ENCODE measurements at regions not wholly inside any gene's neighbourhood (a gene's known extent, or its start where the extent isn't known, plus 50 kb on each side); places are given as distances from the start of the nearest gene placed in this dataset.

DNA sequence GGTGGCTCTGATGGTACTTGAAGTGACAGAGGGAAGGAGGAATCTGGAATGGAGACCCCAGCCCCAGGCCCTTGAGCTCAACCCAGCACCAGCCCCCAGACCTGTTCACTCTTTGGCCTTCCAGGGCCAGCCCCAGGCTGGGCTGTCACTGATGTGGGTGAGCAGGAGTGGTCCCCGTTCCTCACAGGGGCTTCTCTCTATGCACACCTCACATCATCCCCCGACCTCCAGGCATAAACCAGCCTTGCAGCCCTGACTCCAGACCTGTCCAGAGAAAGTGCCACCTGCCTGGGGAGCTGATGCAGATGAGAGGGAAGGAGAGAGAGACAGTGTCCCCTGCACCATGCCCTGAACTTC, 182.6 kb upstream of the SDK2 start:
- Histone ChIP-seq H3K27ac (no peak overlapping the region), H3K4me1 (no peaks in the 10 kb centered on the region), H3K9me3 (no peaks in the 10 kb centered on the region), H3K27me3 (peaks cover 54% of the 10 kb centered on the region), H3K4me3 (no peak overlapping the region), H3K36me3 (no peaks in the 10 kb centered on the region)
- no CpG with 5 or more reads among the region's 2 CpGs for WGBS, 2 donors (ENCODE audit: low coverage in 1 of 2)
- ATAC-seq = no peak
- TF ChIP-seq, protein P1, sequence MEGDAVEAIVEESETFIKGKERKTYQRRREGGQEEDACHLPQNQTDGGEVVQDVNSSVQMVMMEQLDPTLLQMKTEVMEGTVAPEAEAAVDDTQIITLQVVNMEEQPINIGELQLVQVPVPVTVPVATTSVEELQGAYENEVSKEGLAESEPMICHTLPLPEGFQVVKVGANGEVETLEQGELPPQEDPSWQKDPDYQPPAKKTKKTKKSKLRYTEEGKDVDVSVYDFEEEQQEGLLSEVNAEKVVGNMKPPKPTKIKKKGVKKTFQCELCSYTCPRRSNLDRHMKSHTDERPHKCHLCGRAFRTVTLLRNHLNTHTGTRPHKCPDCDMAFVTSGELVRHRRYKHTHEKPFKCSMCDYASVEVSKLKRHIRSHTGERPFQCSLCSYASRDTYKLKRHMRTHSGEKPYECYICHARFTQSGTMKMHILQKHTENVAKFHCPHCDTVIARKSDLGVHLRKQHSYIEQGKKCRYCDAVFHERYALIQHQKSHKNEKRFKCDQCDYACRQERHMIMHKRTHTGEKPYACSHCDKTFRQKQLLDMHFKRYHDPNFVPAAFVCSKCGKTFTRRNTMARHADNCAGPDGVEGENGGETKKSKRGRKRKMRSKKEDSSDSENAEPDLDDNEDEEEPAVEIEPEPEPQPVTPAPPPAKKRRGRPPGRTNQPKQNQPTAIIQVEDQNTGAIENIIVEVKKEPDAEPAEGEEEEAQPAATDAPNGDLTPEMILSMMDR (IDR thresholded peaks at IDR 0.05) = no peak
- no peak for TF ChIP-seq POLR2AphosphoS5 (IDR thresholded peaks at IDR 0.05)
- TF ChIP-seq EP300 (IDR thresholded peaks at IDR 0.05) = no peak
- no peak for TF ChIP-seq POLR2A (IDR thresholded peaks at IDR 0.05)

GRCh38 chr17:73827627-73828291, 183.5 kb upstream of the SDK2 start:
- TF ChIP-seq POLR2AphosphoS5 (IDR thresholded peaks at IDR 0.05) = no peak
- no peak for TF ChIP-seq POLR2A (IDR thresholded peaks at IDR 0.05)
- TF ChIP-seq, protein P1 (IDR thresholded peaks at IDR 0.05) = no peak
- Histone ChIP-seq H3K4me1 (no peaks in the 10 kb centered on the region), H3K9me3 (no peaks in the 10 kb centered on the region), H3K27me3 (peaks cover 52% of the 10 kb centered on the region), H3K4me3 (no peak overlapping the region), H3K27ac (no peak overlapping the region), H3K36me3 (no peaks in the 10 kb centered on the region)
- ATAC-seq = no peak
- 40 to 62% methylated on average over 13 to 17 of the region's 19 CpGs for WGBS, 2 donors (ENCODE audit: low coverage in 1 of 2)

DNA sequence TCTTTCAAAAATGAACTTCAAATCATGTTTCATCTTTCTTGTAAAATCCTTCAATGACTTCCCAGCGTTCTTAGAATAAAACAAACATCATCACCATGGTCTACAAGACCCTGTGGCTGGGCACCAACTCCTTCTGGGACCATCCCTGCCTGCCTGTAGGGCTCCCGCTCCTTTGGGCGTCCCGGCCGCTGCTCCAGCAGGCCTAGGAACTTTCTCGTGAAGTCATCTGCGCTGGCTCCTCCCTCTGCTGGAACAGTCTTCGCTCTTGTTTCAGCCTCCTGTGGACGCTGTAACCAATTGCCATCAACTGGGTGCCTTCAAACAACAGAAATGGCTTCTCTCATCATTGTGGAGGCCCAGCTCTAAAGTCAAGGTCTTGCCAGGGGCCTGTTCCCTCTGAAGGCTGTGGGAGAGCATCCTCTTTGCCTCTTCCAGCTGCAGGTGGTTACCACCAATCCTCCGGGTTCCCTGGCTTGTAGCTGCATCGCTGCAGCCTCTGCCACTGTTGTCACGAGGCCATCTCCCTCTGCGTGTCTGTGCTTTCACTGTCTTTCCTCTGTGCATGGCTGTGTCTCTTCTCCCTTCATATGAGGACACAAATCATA, 185.5 kb upstream of the SDK2 start:
- H3K27ac ChIP-seq = no peak overlapping the region
- no peak for ATAC-seq
- H3K36me3 ChIP-seq = no peaks in the 10 kb centered on the region
- WGBS, 2 donors (ENCODE audit: low coverage in 1 of 2) = 79 to 98% methylated on average over 5 to 12 of the region's 13 CpGs
- no peaks in the 10 kb centered on the region for H3K9me3 ChIP-seq
- H3K4me3 ChIP-seq = no peak overlapping the region
- H3K4me1 ChIP-seq = no peaks in the 10 kb centered on the region
- peaks cover 54% of the 10 kb centered on the region for H3K27me3 ChIP-seq
- TF ChIP-seq, protein P1 (IDR thresholded peaks at IDR 0.05) = no peak
- TF ChIP-seq POLR2A (IDR thresholded peaks at IDR 0.05) = no peak

DNA sequence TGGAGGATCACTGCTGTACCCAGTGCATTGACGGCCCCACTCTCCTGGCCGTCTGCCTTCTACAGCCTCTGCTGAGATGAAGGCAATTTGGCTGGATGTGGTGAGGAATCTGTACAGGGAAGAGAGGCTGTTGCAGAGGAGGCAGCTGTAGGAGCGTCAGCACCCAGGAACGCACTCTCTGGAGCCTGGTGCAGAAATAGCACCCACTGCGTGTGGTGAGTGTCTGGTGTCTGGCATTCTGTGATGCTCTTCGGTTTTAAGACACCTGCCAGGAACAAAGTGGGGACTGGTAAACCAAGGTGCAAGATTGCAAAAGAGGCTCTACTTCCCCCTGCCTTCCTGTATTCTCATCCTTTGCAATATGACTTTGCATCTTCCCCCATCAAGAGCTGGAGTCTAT, 187.5 kb upstream of the SDK2 start:
- Histone ChIP-seq H3K27ac (no peak overlapping the region), H3K4me3 (no peak overlapping the region), H3K36me3 (no peaks in the 10 kb centered on the region), H3K9me3 (no peaks in the 10 kb centered on the region), H3K4me1 (no peaks in the 10 kb centered on the region), H3K27me3 (peaks cover 55% of the 10 kb centered on the region)
- TF ChIP-seq, protein P1 (IDR thresholded peaks at IDR 0.05) = no peak
- TF ChIP-seq POLR2AphosphoS5 (IDR thresholded peaks at IDR 0.05) (no peak), EP300 (IDR thresholded peaks at IDR 0.05) (no peak), POLR2A (IDR thresholded peaks at IDR 0.05) (no peak)
- WGBS, 2 donors (ENCODE audit: low coverage in 1 of 2) = 53 to 82% methylated on average over 2 to 4 of the region's 6 CpGs
- no peak for ATAC-seq

DNA sequence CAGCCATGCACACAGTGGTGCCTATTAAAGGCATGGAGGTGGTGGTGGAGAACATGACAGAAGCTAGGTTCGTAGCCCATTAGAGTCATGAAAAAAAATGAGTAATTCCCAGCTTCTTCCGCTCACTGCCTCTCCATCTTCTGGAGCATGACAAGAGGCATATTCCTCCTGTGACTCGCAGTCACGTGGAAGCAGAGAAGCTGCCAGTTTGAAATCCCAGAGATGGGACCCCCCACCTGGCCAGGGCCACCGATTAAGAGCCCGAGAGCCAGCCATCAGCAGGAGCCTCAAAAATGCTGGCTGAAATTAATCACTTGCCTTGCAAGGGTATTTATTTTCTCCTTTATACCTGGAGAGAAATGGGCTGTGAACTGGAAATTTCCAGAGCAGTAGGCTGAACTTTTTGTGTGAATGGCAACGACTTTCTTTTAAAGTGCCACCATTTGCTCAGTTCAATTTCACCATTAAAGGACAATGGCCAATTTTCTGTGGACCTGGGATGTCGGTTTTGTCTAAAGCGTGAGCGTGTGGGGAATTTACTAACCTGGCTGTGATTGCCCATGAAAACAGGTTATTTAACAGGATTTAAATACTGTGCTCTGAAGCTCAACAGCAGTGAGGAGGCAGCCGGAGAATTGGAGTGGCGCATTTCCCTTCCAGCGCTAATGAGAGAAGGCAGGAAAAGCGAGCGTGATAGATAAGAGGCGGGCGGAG, 189.7 kb upstream of the SDK2 start:
- ATAC-seq = no peak
- no peak overlapping the region for H3K27ac ChIP-seq
- H3K36me3 ChIP-seq = no peaks in the 10 kb centered on the region
- no peak for TF ChIP-seq EP300 (IDR thresholded peaks at IDR 0.05)
- TF ChIP-seq POLR2AphosphoS5 (IDR thresholded peaks at IDR 0.05) = no peak
- TF ChIP-seq, protein P1 (IDR thresholded peaks at IDR 0.05) = no peak
- TF ChIP-seq POLR2A (IDR thresholded peaks at IDR 0.05) = no peak
- no peaks in the 10 kb centered on the region for H3K9me3 ChIP-seq
- no peaks in the 10 kb centered on the region for H3K4me1 ChIP-seq
- H3K27me3 ChIP-seq = peaks cover 72% of the 10 kb centered on the region
- WGBS, 2 donors (ENCODE audit: low coverage in 1 of 2) = 29 to 43% methylated on average over 7 to 12 of the region's 17 CpGs
- H3K4me3 ChIP-seq = no peak overlapping the region
